NOMO-1 (cell line): ENCODE measurements at regions not wholly inside any gene's neighbourhood (a gene's known extent, or its start where the extent isn't known, plus 50 kb on each side); places are given as distances from the start of the nearest gene placed in this dataset.

ENCODE experiments used
- DNase-seq, 2 experiments: peaks; one replicate each; lab custom pipeline; 2025; ENCODE audit not compliant: unreplicated experiment in 2 of 2; lab: John Stamatoyannopoulos, UW

DNA sequence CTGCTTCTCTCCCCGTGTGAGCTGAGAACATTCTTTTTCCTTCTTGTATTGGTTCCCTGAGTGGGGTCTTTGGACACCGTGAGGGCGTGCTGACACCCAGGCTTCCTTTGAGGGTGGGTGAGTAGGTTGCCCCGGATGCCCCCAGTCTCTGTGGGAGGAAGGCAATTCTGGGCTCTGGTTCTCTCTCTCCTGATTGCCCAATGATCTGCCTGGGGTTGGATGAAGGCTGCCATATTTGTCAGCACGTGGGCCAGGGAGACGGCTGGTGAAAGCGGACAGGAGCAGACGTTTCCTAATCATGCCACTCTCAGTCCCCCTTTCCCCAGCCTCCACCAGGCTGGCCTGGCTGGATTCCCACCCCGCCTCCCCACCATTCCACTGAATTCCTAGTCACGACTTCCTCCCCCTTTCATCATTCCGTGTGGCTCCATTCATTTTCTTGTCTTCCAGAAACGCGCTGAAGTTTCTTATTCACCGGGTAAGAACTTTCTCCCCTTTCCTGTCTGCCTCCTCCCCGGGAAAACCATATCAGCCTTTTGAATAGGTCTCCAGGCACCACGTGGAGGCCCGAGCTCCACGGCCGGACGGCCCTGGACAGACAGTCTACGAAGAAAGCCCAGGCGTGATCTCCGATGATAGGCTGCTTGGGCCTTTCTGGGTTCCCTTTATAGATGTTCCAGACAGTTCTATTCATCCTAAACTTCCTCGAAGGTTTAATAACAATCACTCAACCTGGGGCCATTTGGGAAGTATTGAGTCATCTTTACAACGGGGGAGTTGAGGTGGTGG lies 98.7 kb upstream of the NPTX2 start:
- DNase-seq: no peak

- no peak for DNase-seq
Observed at GRCh38 chr7:98515201-98515600, 101.9 kb upstream of the NPTX2 start.

- DNase-seq: no peak
Observed at GRCh38 chr7:98514211-98515031, 102.7 kb upstream of the NPTX2 start.

GRCh38 chr7:98511175-98511574 lies 105.9 kb upstream of the NPTX2 start:
- no peak for DNase-seq

DNA sequence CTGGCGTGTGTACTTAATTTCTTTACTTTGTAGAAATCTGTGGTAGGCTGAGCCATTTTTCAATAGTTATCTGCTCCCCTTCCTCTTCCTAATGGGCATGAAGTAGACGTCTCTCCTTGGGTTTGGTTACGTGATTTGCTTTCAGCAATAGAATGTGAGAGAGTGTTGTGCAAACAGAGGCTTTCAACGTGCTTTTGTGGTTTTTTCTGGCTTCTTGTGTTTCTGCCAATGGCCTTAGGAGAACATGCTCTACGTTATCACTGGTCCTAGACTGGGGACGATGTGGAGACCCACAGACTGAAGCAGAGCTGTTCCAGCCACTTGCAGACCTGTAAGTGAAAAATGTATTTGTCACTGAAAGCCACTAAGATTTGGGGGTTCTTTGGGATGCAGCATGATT lies 107.2 kb upstream of the NPTX2 start:
- DNase-seq: no peak

DNA sequence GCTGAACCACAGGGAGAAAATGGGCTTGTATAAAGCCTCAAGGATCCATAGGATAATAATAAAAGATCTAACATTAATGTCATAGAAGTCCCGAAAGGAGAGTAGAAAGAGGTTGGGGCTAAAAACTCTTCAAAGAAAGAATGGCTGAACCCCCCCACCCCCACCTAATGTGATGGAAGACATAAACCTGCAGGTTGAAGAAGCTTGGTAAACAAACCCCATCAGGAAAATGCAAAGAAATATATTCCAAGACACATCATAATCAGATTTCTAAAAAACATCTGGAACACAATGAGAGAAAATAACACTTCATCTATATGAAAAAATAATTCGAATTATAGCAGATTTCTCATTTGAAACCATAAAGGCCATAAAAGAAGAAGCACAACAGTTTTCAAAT lies 105.6 kb upstream of the BAIAP2L1 start:
- no peak for DNase-seq

DNA sequence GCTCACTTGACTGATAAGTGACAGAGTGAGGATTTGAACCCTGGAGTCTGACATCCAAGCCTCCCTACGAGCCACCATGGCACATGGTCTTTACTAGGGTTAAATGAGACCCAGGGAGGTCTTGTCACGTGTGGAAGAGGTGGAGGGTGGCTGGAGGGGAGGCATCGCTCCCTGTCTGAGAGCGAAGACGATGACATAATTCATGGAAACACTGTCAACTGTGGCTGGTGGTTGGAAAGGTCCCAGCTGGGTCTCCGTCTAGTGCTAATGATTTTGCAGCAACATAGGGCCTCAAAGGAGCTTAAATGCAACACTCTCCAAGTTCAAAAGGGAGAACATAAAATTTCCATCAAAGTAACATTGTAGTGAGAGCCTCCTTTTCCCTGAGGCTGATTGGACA lies 99.9 kb upstream of the BAIAP2L1 start:
- DNase-seq: no peak

- DNase-seq: no peak
Observed at GRCh38 chr7:98496618-98497017, 95.7 kb upstream of the BAIAP2L1 start.

DNA sequence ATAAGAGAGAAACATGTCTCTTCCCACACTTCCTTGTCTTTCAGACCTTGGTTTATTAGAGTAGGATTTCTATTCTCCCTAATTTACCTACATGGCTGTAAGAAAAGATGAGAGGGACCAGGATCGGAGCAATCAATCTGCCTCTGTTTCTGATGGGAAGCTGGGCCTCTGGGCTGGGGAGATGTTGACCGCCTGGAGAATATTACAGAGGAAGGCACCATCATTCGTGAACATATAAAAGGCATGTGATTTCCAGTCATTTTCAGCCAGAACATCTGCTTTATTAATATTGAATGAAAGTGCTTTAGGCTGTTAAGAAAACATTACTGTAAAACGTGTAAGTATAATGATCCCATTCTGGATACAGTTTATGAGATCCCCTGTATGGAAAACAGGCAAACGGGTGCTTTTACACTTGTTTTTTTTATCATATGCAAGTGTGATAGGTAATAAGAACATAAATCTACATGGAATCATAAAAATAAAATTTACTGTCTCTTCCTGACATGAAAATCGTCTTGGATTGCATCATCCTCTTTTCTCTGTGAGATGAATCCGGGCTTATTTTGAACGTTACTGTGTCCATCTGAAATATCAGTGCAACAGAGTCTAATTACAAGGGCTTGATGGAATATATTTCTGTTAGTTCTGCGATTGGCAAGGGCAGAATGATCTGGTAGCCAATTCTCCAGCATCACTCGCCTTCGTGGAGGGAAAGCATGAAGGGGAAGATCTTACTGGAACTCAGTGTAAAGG lies 94.5 kb upstream of the BAIAP2L1 start:
- DNase-seq: no peak

DNA sequence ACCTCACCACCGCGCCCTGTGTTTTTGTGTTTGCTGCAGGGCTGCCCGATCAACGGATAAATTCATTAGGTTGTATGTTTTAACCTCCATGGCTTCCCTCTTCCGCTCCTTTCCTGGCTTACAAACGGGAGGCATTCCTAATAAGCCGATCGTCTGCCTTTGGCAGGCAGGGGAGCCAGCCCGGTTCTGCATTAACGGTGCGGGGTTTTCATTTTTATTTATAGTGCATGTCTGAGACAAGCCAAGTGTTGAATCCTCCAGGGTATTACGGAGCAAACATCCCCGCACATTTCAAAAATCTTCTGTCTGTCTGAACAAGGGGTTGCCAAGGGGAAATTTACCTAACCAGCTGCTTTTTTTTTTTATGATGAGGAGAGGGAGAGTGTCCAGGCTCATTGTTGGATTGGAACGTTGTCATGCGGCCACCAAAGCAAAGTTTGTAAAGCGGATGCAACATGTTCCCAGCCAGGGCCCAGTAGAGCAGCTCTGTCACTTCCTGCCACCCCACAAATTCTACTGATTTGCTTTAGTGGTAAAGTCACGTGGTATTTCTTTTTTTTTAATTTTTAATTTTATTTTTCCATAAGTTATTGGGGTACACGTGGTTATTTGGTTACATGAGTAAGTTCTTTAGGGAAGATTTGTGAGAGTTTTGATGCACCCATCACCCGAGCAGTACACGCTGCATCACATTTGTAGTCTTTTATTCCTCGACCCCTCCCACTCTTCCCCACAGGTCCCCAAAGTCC lies 92.3 kb upstream of the BAIAP2L1 start:
- no peak for DNase-seq

DNA sequence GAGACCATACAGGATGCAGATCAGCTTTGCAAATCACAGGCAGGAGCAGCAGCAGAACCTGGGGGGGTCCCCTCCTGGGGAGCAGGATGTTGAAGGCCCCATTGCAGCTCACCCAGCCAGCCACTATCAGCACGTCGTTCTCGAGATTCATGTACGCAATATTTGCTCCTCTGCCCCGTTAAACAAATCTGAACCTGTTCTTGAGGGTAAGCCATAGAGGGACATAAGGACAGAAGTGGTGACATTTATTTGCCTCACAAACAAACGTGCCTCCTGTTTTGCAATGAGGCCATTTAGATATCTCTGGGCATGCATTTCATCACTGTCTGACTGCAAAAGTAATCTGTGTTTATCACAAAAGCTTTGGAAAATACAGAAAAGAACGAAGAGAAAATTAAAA lies 87.3 kb upstream of the BAIAP2L1 start:
- DNase-seq: no peak

DNA sequence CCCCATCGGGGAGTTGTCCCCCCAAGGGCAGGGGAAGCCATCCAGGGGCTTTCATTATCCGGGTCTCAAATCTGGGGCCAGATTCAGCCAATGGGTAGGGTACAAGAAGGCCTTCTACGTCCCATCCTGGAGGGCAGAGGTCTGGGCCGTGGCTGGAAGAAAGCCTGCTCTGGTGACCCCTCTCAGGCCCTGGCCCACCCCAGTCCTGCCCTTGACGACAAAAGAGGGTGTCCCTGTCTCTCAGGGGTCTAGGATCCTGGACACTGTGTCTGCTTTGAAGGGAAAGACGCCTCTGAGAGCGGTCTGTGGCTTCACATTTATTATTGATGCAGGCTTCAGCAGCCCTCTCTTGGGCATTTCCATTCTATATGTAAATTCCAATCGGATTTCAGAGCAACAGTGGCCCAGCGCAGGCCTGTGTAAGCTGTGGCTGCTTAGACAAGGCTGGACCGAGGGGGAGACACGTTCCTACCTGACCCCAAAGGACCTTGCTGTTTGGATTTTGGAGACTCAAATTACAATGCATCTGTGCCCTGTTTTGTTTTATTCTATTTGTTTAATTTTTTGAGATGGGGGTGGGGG lies 83.2 kb upstream of the BAIAP2L1 start:
- no peak for DNase-seq

- DNase-seq: peak; percentile 23 to 64
Observed at GRCh38 chr7:98483276-98483963, 82.5 kb upstream of the BAIAP2L1 start.

DNA sequence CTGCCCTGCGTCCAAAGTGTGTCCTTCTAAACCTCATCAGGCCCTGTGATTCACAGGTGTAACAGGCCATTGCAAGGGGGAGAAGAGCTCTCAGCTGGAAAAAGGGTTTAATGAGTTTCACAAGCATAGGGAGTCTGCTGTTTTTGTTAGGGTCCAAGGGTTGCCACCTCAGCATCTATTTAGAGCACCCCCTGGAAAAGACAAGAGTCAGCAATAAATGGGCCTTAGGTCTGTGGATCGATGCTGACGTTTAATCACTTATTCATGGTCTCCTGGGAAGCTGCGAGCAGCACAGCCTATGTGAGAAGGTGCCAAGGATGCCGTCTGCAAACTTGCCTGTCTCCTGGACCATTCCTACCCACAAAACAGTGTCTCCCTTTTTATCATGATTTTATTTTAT lies 78.4 kb upstream of the BAIAP2L1 start:
- no peak for DNase-seq

DNA sequence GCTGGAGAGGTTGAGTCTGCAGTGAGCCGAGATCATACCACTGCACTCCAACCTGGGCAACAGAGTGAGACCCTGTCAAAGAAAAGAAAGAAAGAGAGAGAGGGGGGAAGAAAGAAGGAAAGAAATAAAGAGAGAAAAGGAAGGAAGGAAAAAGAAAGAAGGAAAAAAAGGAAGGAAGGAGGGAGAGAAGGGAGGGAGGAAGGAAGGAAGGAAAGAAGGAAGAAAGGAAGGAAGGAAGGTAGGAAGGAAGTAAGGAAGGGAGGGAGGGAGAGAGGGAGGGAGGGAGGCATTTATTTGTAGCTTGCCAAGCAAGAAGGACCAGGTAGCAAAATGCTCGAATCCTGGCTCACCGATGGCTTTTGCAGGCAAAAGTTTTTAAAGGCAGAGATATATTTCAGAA lies 74.5 kb upstream of the BAIAP2L1 start:
- no peak for DNase-seq

- peak; percentile 42 to 48 for DNase-seq
Observed at GRCh38 chr7:98474558-98474957, 73.7 kb upstream of the BAIAP2L1 start.

- DNase-seq: no peak
Observed at GRCh38 chr7:98472521-98472954, 71.6 kb upstream of the BAIAP2L1 start.

DNA sequence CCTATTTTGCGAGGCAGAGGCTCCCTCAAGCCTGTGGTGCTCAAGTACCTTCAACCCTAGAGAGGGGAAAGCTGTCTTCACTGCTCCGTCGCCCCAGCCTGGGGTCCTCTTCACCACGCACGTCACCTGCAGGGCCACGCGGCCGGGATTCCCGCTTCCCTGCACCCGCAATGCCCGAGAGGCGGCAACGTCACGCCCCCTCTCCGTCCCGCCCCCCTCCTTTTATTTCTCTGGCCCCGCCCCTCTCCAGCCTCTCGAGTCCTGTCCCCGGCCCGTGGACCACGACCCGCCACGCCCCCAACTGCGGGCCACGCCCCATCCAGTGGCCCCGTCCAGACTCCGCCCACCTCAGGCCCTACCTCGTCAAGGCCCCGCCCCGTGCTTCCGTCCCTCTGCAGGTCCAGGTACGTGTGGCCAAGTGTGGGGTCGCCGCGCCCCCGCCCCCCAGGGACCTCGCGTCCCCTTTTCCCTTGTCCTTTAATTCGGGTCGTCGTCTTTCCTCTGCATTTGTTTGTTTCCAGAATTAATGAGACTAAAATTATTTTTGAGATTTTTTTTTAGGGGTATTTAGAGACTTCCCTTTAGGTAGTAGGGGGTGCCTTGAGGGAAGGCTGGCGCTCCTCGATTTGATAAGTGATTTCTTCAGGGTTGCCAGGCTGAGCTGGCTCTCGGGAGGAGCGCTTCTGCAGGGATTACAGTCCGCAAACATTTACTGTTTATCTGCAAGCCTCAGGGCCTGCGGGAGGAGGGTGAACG lies 69.8 kb upstream of the BAIAP2L1 start:
- DNase-seq: no peak

DNA sequence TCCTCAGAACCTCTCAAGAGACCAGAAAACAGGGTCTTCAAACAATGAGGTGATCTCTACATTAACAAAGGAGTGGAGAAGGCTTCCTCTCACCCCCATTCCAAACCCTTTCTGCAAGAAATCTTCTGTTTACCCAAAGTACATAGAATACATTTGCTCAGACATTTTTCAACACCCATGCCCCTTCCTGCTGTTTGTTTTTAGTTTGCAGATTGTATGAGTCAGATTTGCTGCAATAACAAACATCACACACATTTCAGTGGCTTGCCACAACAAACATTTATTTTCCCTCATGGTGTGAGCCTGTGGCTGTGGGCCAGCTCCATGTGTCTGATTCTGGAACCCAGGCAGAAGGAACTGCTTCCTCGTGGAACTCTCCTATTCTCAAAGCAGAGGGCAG lies 68.2 kb upstream of the BAIAP2L1 start:
- no peak for DNase-seq
